ENCODE measurements at regions not wholly inside any gene's neighbourhood (a gene's known extent, or its start where the extent isn't known, plus 50 kb on each side); places are given as distances from the start of the nearest gene placed in this dataset.
A peak's percentile ranks its signal among the peaks of the same experiment; 100 is the strongest.
"Not testable (repeated sequence)": the region's sequence is repeated elsewhere in the genome, so short reads cannot be mapped to it uniquely, and the experiment has no call there.

GRCh38 chr20:4635781-4636180 lies 50.5 kb upstream of the PRNP start:
- no peak overlapping the region for H3K4me3 ChIP-seq (ENCODE audit: low read length)
- WGBS (ENCODE audit: insufficient coverage, low lambda C conversion rate), result no CpG with 5 or more reads among the region's 5 CpGs
- no peak overlapping the region for H3K27ac ChIP-seq (ENCODE audit: low read length)
- DNase-seq, result no peak
- H3K9me3 ChIP-seq (ENCODE audit: control insufficient read depth, low read depth, low read length), result no peaks in the 10 kb centered on the region
- H3K4me1 ChIP-seq (ENCODE audit: control insufficient read depth, insufficient read depth, low read length), result peaks cover 4% of the 10 kb centered on the region
- no peaks in the 10 kb centered on the region for H3K36me3 ChIP-seq (ENCODE audit: control insufficient read depth, insufficient read depth, low read length)
- H3K27me3 ChIP-seq (ENCODE audit: control insufficient read depth, insufficient read depth, low read length), result no peaks in the 10 kb centered on the region

GRCh38 chr20:4635342-4635741 lies 50.9 kb upstream of the PRNP start:
- no peak overlapping the region for H3K27ac ChIP-seq (ENCODE audit: low read length)
- WGBS (ENCODE audit: insufficient coverage, low lambda C conversion rate), result no CpG with 5 or more reads among the region's 1 CpG
- DNase-seq, result no peak

GRCh38 chr20:4633780-4634179 lies 52.5 kb upstream of the PRNP start:
- peak; percentile 47 to 68 for DNase-seq
- WGBS (ENCODE audit: insufficient coverage, low lambda C conversion rate), result 60% methylated on average over 1 of the region's 4 CpGs
- H3K27ac ChIP-seq (ENCODE audit: low read length), result peak overlapping the region; percentile 24

More at GRCh38 chr20:4635342-4635741, 50.9 kb upstream of the PRNP start:
- Histone ChIP-seq H3K9me3 (ENCODE audit: control insufficient read depth, low read depth, low read length) (no peaks in the 10 kb centered on the region), H3K4me3 (ENCODE audit: low read length) (no peak overlapping the region), H3K4me1 (ENCODE audit: control insufficient read depth, insufficient read depth, low read length) (peaks cover 4% of the 10 kb centered on the region), H3K27me3 (ENCODE audit: control insufficient read depth, insufficient read depth, low read length) (no peaks in the 10 kb centered on the region), H3K36me3 (ENCODE audit: control insufficient read depth, insufficient read depth, low read length) (no peaks in the 10 kb centered on the region)

GRCh38 chr20:4633379-4633778 lies 52.9 kb upstream of the PRNP start:
- Histone ChIP-seq H3K9me3 (ENCODE audit: control insufficient read depth, low read depth, low read length) (no peaks in the 10 kb centered on the region), H3K4me3 (ENCODE audit: low read length) (no peak overlapping the region), H3K36me3 (ENCODE audit: control insufficient read depth, insufficient read depth, low read length) (no peaks in the 10 kb centered on the region), H3K27me3 (ENCODE audit: control insufficient read depth, insufficient read depth, low read length) (no peaks in the 10 kb centered on the region), H3K4me1 (ENCODE audit: control insufficient read depth, insufficient read depth, low read length) (peaks cover 4% of the 10 kb centered on the region), H3K27ac (ENCODE audit: low read length) (peak overlapping the region; percentile 24)
- no CpG with 5 or more reads among the region's 3 CpGs for whole genome bisulfite sequencing (ENCODE audit: insufficient coverage, low lambda C conversion rate)
- DNase-seq, result no peak

More at GRCh38 chr20:4633780-4634179, 52.5 kb upstream of the PRNP start:
- H3K4me1 ChIP-seq (ENCODE audit: control insufficient read depth, insufficient read depth, low read length), result peaks cover 4% of the 10 kb centered on the region
- no peak overlapping the region for H3K4me3 ChIP-seq (ENCODE audit: low read length)
- no peaks in the 10 kb centered on the region for H3K36me3 ChIP-seq (ENCODE audit: control insufficient read depth, insufficient read depth, low read length)
- no peaks in the 10 kb centered on the region for H3K9me3 ChIP-seq (ENCODE audit: control insufficient read depth, low read depth, low read length)
- no peaks in the 10 kb centered on the region for H3K27me3 ChIP-seq (ENCODE audit: control insufficient read depth, insufficient read depth, low read length)

GRCh38 chr20:4632876-4633275 lies 53.4 kb upstream of the PRNP start:
- Histone ChIP-seq H3K4me1 (ENCODE audit: control insufficient read depth, insufficient read depth, low read length) (peaks cover 4% of the 10 kb centered on the region), H3K27ac (ENCODE audit: low read length) (no peak overlapping the region), H3K27me3 (ENCODE audit: control insufficient read depth, insufficient read depth, low read length) (no peaks in the 10 kb centered on the region), H3K36me3 (ENCODE audit: control insufficient read depth, insufficient read depth, low read length) (no peaks in the 10 kb centered on the region), H3K4me3 (ENCODE audit: low read length) (no peak overlapping the region), H3K9me3 (ENCODE audit: control insufficient read depth, low read depth, low read length) (no peaks in the 10 kb centered on the region)
- DNase-seq, result no peak
- WGBS (ENCODE audit: insufficient coverage, low lambda C conversion rate), result 100% methylated on average over 1 of the region's 4 CpGs

DNA sequence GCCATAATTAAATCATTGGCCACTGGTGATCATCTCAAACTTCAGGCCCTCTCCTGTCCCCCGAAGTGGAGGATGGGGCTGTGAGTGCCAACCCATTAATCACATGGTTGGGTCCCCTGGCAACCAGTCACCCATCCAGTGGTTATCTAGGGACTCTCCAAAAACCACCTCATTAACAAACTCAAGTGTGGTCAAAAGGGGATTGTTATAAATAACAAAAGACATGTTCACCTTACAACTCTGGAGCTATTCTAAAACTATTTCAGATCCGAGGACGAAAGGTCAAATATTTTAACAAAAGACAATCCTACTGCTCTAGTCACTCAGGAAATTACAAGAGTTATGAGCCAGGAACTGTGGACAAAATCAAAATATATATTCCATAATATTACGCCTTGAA lies 60.0 kb upstream of the PRNP start:
- no peaks in the 10 kb centered on the region for H3K36me3 ChIP-seq (ENCODE audit: control insufficient read depth, insufficient read depth, low read length)
- no peak for DNase-seq
- no peak overlapping the region for H3K27ac ChIP-seq (ENCODE audit: low read length)
- H3K4me3 ChIP-seq (ENCODE audit: low read length), result no peak overlapping the region
- H3K4me1 ChIP-seq (ENCODE audit: control insufficient read depth, insufficient read depth, low read length), result no peaks in the 10 kb centered on the region
- H3K27me3 ChIP-seq (ENCODE audit: control insufficient read depth, insufficient read depth, low read length), result no peaks in the 10 kb centered on the region
- 100% methylated on average over 3 of the region's 4 CpGs for WGBS (ENCODE audit: insufficient coverage, low lambda C conversion rate)
- H3K9me3 ChIP-seq (ENCODE audit: control insufficient read depth, low read depth, low read length), result no peaks in the 10 kb centered on the region

DNA sequence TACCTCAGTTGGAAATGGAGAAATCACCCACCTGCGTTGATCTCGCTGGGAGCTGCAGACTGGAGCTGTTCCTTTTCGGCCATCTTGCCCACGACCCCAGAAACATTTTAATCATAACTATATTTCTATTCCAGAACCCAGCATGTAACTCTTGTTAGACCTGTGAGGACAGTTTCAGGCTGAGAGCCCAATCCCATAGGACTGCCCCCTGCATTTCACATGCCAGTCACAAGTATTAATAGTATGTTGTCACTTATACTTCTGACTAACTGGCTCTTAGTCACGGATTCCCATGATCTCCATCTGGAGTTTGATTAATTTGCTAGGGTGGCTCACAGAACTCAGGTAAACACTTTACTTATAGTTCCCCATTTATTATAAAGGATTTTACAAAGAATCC lies 60.6 kb upstream of the PRNP start:
- no peaks in the 10 kb centered on the region for H3K4me1 ChIP-seq (ENCODE audit: control insufficient read depth, insufficient read depth, low read length)
- no peak overlapping the region for H3K4me3 ChIP-seq (ENCODE audit: low read length)
- no peak for DNase-seq
- WGBS (ENCODE audit: insufficient coverage, low lambda C conversion rate), result no CpG with 5 or more reads among the region's 5 CpGs
- H3K27me3 ChIP-seq (ENCODE audit: control insufficient read depth, insufficient read depth, low read length), result no peaks in the 10 kb centered on the region
- no peak overlapping the region for H3K27ac ChIP-seq (ENCODE audit: low read length)
- H3K36me3 ChIP-seq (ENCODE audit: control insufficient read depth, insufficient read depth, low read length), result no peaks in the 10 kb centered on the region
- no peaks in the 10 kb centered on the region for H3K9me3 ChIP-seq (ENCODE audit: control insufficient read depth, low read depth, low read length)

DNA sequence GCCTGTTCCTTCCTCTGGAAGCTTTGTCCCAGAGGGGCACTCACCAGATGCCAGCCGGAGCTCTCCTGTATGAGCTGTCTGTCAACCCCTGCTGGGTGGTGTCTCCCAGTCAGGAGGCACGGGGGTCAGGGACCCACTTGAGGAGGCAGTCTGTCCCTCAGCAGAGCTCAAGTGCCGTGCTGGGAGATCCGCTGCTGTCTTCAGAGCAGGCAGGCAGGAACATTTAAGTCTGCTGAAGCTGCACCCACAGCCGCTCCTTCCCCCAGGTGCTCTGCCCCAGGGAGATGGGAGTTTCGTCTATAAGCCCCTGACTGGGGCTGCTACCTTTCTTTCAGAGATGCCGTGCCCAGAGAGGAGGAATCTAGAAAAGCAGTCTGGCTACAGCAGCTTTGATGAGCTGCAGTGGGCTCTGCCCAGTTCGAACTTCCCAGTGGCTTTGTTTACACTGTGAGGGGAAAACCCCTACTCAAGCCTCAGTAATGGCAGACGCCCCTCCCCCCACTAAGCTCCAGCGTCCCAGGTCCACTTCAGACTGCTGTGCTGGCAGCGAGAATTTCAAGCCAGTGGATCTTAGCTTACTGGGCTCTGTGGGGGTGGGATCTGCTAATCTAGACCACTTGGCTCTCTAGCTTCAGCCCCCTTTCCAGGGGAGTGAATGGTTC lies 61.5 kb upstream of the PRNP start:
- DNase-seq; H3K9me3 ChIP-seq (ENCODE audit: control insufficient read depth, low read depth, low read length); H3K27me3 ChIP-seq (ENCODE audit: control insufficient read depth, insufficient read depth, low read length); H3K4me3 ChIP-seq (ENCODE audit: low read length); H3K27ac ChIP-seq (ENCODE audit: low read length); H3K4me1 ChIP-seq (ENCODE audit: control insufficient read depth, insufficient read depth, low read length); H3K36me3 ChIP-seq (ENCODE audit: control insufficient read depth, insufficient read depth, low read length): not testable (repeated sequence)
- no CpG with 5 or more reads among the region's 11 CpGs for WGBS (ENCODE audit: insufficient coverage, low lambda C conversion rate)

- H3K9me3 ChIP-seq (ENCODE audit: control insufficient read depth, low read depth, low read length); H3K36me3 ChIP-seq (ENCODE audit: control insufficient read depth, insufficient read depth, low read length); H3K27me3 ChIP-seq (ENCODE audit: control insufficient read depth, insufficient read depth, low read length); DNase-seq; H3K4me3 ChIP-seq (ENCODE audit: low read length); H3K4me1 ChIP-seq (ENCODE audit: control insufficient read depth, insufficient read depth, low read length); H3K27ac ChIP-seq (ENCODE audit: low read length): not testable (repeated sequence)
- no CpG with 5 or more reads among the region's 4 CpGs for WGBS (ENCODE audit: insufficient coverage, low lambda C conversion rate)
These were observed 67.1 kb upstream of the PRNP start for GRCh38 chr20:4619144-4619543.

GRCh38 chr20:4617484-4617883 lies 68.8 kb upstream of the PRNP start:
- no peak overlapping the region for H3K27ac ChIP-seq (ENCODE audit: low read length)
- H3K36me3 ChIP-seq (ENCODE audit: control insufficient read depth, insufficient read depth, low read length), result no peaks in the 10 kb centered on the region
- no CpG with 5 or more reads among the region's 6 CpGs for WGBS (ENCODE audit: insufficient coverage, low lambda C conversion rate)
- no peaks in the 10 kb centered on the region for H3K9me3 ChIP-seq (ENCODE audit: control insufficient read depth, low read depth, low read length)
- peaks cover 2% of the 10 kb centered on the region for H3K27me3 ChIP-seq (ENCODE audit: control insufficient read depth, insufficient read depth, low read length)
- no peak for DNase-seq
- no peak overlapping the region for H3K4me3 ChIP-seq (ENCODE audit: low read length)
- no peaks in the 10 kb centered on the region for H3K4me1 ChIP-seq (ENCODE audit: control insufficient read depth, insufficient read depth, low read length)

GRCh38 chr20:4617019-4617418 lies 69.2 kb upstream of the PRNP start:
- Histone ChIP-seq H3K4me1 (ENCODE audit: control insufficient read depth, insufficient read depth, low read length) (no peaks in the 10 kb centered on the region), H3K36me3 (ENCODE audit: control insufficient read depth, insufficient read depth, low read length) (no peaks in the 10 kb centered on the region), H3K4me3 (ENCODE audit: low read length) (no peak overlapping the region), H3K27ac (ENCODE audit: low read length) (no peak overlapping the region), H3K9me3 (ENCODE audit: control insufficient read depth, low read depth, low read length) (no peaks in the 10 kb centered on the region), H3K27me3 (ENCODE audit: control insufficient read depth, insufficient read depth, low read length) (peaks cover 2% of the 10 kb centered on the region)
- DNase-seq, result no peak
- WGBS (ENCODE audit: insufficient coverage, low lambda C conversion rate), result no CpG with 5 or more reads among the region's 2 CpGs
